Neural cell (in vitro differentiated cells): ENCODE measurements at regions not wholly inside any gene's neighbourhood (a gene's known extent, or its start where the extent isn't known, plus 50 kb on each side); places are given as distances from the start of the nearest gene placed in this dataset.

Experiments used
- CTCF ChIP-seq: fragments of 450-650 bp; IDR thresholded peaks from 2 replicates; pipeline ENCODE4 v1.5.1; 2014; ENCODE audit warnings: antibody characterized with exemption, mild to moderate bottlenecking, moderate library complexity; ENCODE audit not compliant: poor library complexity, severe bottlenecking
- EP300 ChIP-seq: fragments of 450-650 bp; conservative IDR thresholded peaks from 2 replicates; pipeline ENCODE4 v1.6.1; 2014; ENCODE audit warnings: antibody characterized with exemption, mild to moderate bottlenecking, moderate library complexity; ENCODE audit not compliant: poor library complexity, severe bottlenecking
- EZH2 ChIP-seq: fragments of 200-600, 300-800 bp; shearing (Covaris generic), sonication (generic); IDR thresholded peaks from 2 replicates; pipeline ENCODE4 v1.6.1; 2014; ENCODE audit warnings: antibody characterized with exemption, low read length, borderline replicate concordance, mild to moderate bottlenecking; ENCODE audit not compliant: insufficient read depth, poor library complexity, severe bottlenecking
- MXI1 ChIP-seq: fragments of 450-650 bp; conservative IDR thresholded peaks from 2 replicates; pipeline ENCODE4 v1.6.1; 2014; ENCODE audit warnings: antibody characterized with exemption, mild to moderate bottlenecking; ENCODE audit not compliant: poor library complexity, severe bottlenecking
- POLR2AphosphoS5 ChIP-seq: IDR thresholded peaks from 2 replicates; pipeline ENCODE4 v1.6.1; 2012
- SMC3 ChIP-seq: fragments of 450-650 bp; conservative IDR thresholded peaks from 2 replicates; pipeline ENCODE4 v1.6.1; 2014; ENCODE audit warnings: antibody characterized with exemption, mild to moderate bottlenecking, moderate library complexity; ENCODE audit not compliant: poor library complexity
- TAF1 ChIP-seq: IDR thresholded peaks from 2 replicates; pipeline ENCODE4 v1.6.1; 2012; ENCODE audit warnings: low read depth

DNA sequence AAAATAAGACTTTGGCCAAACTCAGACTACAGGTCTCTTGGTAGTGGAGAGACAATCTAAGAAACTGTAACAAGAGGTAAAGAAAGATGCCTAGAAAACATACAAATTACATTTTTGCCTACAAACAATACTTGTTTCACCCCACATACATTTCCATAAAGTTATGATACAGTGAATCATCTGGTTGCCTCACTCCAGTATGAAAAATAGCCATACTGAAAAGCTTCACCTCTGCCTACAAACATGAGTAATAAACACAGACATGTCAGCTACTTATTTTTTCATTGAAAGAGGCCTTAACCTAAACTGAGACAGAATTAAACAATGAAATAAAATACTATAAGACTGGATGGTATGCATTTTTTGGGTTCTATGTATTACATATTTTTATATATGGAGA lies 1463.0 kb downstream of the FAM181B start:
- TF ChIP-seq CTCF (no peak), MXI1 (no peak), EZH2 (no peak), POLR2AphosphoS5 (no peak), TAF1 (no peak), SMC3 (no peak), EP300 (no peak)
